Posterior cingulate gyrus (tissue), 11 donors: ENCODE measurements at regions not wholly inside any gene's neighbourhood (a gene's known extent, or its start where the extent isn't known, plus 50 kb on each side); places are given as distances from the start of the nearest gene placed in this dataset.
A peak's percentile ranks its signal among the peaks of the same experiment; 100 is the strongest.

Source experiments
- DNase-seq, 10 donors: peaks; one replicate each; pipeline versions ENCODE4 v3.0.0 to v3.0.0-alpha.2; 2020 to 2021; ENCODE audit warnings: mixed read lengths in 3 of 10
- intact Hi-C: fragments of 100-400 bp; cut with DNase I; formaldehyde crosslinking; loops from one replicate; pipeline ENCODE4 v1.15.1; 2023

GRCh38 chr2:82511894-82512293, 1947.2 kb downstream of the SUCLG1 start:
- intact Hi-C loops: no loop called here

GRCh38 chr2:82508702-82509101, 1950.4 kb downstream of the SUCLG1 start:
- DNase-seq: peak in 1 of 10 donors; percentile 82
- intact Hi-C loops: no loop called here

More at GRCh38 chr2:82511894-82512293, 1947.2 kb downstream of the SUCLG1 start:
- no peak for DNase-seq

GRCh38 chr2:82507657-82508056, 1951.4 kb downstream of the SUCLG1 start:
- DNase-seq: peak in 1 of 10 donors; percentile 69
- intact Hi-C loops: no loop called here

DNA sequence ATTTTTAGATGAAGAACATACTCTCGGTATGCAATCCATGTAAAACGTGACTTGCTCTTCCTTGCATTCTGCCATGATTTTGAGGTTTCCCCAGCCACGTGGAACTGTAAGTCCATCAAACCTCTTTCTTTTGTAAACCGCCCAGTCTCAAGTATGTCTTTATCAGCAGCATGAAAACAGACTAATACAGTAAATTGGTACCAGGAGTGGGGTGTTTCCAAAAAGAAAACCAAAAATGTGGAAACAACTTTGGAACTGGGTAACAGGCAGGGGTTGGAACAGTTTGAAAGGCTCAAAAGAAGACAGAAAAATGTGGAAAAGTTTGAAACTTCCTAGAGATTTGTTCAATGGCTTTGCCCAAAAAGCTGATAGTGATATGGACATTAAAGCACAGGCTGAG, 1957.9 kb downstream of the SUCLG1 start:
- no peak for DNase-seq
- intact Hi-C loops: no loop called here

GRCh38 chr2:82498777-82499443, 1960.2 kb downstream of the SUCLG1 start:
- intact Hi-C loops: no loop called here
- no peak for DNase-seq

DNA sequence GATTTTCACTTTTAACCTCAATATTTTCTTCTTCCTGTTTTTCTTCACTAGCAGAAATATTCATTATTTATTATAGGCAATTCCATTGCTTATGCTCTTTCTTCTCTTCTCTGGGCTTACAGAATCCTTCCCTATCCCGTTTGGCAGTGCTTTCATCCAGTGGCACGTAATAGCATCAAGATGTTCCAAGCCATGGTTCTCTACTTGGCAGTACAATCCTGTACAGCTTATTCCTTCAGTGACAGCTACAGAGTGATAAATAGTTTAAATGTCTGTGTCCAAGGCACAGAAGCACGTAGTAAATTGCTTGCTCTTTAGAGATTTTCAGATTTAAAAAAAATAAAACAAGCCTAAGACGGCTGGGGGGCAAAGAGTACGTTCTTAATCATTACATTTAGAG, 1964.3 kb downstream of the SUCLG1 start:
- intact Hi-C loops: no loop called here
- no peak for DNase-seq

- no peak for DNase-seq
- intact Hi-C loops: no loop called here
Measured at GRCh38 chr2:82491591-82491990, 1967.5 kb downstream of the SUCLG1 start.

GRCh38 chr2:82487354-82487753, 1971.7 kb downstream of the SUCLG1 start:
- DNase-seq: no peak
- intact Hi-C loops: no loop called here

- no peak for DNase-seq
- intact Hi-C loops: no loop called here
Measured at GRCh38 chr2:82485701-82486100, 1973.4 kb downstream of the SUCLG1 start.

- intact Hi-C loops: no loop called here
- DNase-seq: no peak
Measured at GRCh38 chr2:82481207-82481606, 1977.9 kb downstream of the SUCLG1 start.

DNA sequence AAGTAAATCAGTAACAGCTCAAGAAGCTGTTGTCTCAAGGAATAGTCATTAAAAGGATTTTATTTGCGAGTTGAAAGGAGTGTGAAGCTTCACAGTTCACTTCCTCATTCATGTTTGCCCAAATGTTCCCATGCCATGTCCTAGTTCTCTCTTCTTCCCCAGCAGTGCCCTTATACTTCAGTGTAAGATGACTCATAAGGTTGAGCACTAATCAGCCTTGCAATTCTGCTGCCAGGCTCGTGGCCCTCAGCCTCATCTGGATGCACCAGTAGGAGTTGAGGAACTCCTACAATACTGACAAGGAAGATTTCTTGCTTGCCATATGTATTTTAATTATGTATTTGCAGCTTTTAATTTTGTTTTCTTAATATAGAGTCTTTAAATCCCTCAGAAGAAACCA, 1980.4 kb downstream of the SUCLG1 start:
- DNase-seq: no peak
- intact Hi-C loops: no loop called here

- DNase-seq: no peak
- intact Hi-C loops: no loop called here
Measured at GRCh38 chr2:82476094-82476493, 1983.0 kb downstream of the SUCLG1 start.

DNA sequence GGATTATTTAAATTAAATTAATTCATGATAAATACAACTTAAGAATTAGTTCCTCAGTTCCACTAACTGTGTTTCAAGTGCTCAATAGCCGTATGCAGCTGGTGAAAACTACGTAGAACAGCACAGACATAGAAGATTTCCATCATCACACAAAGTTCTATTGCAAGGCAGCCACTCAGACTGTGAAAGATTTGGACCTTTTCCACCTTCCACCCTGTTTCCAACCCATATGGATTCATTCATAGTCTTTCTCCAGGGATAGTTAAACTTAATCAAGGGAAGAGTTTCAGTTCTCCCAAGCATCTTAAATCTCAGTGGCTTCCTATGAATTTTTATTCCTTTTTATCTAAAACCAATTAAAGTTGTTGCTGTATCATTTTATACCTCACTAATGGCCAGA, 2030.8 kb downstream of the SUCLG1 start:
- DNase-seq: no peak
- intact Hi-C loops: no loop called here

DNA sequence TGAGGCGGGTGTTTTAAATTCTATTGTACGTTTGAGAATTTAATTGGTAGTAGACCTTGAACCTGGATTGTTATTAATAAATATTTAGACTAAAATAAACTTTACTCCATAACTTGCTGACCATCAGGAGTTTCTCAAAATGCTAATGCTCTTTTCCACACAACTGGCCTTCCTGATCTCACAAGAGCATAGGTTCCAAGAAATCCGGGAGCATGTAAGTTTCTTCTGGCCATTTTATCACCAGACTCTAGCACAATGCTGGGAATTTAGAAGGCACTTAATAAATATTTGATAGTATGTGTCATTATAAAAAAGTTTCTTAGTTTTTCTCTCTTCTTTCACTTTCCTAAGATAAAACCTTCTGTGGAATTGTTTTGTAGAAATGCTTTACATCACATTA, 2047.1 kb downstream of the SUCLG1 start:
- intact Hi-C loops: no loop called here
- no peak for DNase-seq

DNA sequence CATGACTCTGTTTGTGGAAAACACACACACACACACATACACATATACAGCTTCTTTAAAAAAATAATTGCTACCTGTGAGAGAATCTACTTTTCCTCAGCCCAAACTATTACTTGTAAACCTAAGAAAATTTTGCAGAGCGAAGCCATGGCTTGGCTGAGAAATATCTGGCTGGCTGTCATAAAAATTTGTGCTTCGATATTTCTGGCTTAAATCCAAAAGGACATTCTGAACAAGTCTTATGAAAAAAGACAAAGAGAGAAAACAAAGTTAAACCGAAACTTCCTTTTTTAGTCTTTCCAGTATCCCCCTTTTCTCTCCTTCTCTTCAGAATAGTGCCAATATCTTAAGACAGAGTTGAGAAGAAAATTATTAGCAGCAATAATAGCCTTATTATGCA, 2048.0 kb downstream of the SUCLG1 start:
- no peak for DNase-seq
- intact Hi-C loops: no loop called here

- intact Hi-C loops: no loop called here
- no peak for DNase-seq
Measured at GRCh38 chr2:82395531-82395930, 2063.5 kb downstream of the SUCLG1 start.

DNA sequence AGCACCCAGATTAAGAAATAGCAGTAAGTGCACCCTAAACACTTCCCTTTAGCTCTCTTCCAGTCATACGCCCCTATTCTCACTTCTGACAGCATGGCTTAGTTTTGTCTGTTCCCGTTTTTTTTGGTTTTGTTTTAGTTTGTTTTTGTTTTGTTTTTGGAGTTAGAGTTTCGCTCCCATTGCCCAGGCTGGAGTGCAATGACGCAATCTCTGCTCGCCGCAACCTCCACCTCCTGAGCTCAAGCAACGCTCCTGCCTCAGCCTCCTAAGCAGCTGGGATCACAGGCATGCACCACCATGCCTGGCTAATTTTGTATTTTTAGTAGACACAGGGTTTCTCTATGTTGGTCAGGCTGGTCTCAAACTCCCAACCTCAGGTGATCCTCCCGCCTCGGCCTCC, 2067.7 kb downstream of the SUCLG1 start:
- no peak for DNase-seq
- intact Hi-C loops: no loop called here

- DNase-seq: no peak
- intact Hi-C loops: no loop called here
Measured at GRCh38 chr2:82355622-82356021, 2051.1 kb upstream of the LRRTM1 start.

DNA sequence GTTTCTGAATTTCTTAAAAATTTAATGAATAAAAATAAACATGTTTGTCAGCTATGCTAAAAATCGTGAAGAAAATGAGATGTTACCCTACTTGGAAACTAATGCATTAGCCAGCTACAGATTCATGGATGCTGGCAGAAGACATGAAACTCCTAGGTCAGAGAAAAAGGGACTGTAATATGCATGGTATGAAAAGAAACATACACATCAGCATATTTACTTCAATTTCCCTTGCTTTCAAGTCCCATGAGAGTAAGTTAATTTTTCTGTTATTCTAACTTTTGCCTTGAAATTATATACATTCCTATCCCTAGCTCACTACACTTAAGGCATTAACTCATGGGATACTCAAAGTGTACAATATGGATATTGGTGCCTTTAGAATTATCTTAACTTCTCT, 2041.4 kb upstream of the LRRTM1 start:
- DNase-seq: no peak
- intact Hi-C loops: no loop called here

GRCh38 chr2:82344670-82345069, 2040.1 kb upstream of the LRRTM1 start:
- no peak for DNase-seq
- intact Hi-C loops: no loop called here

GRCh38 chr2:82342356-82342755, 2037.8 kb upstream of the LRRTM1 start:
- no peak for DNase-seq
- intact Hi-C loops: no loop called here

DNA sequence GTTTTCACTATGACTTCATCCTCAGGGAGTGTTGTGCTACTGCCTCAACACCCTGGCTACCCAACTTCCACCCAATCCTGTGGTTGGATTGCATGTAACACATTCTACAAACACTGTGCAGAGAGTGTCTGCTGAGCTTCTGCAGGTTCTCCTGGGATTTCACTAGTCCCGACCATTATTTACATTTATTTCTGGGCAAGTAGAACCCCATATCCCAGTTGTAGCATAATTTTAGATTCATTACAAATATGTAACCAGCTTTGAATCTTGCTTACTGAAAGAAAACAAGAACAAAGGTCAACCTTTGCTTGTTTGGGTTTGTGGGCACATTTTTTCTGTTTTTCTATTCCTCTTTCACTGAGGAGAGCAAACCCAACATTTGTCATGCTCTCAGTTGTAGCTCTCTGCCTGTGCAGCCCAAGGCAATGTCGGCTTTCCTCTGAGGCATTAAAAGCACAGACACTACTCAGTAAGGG, 2036.1 kb upstream of the LRRTM1 start:
- intact Hi-C loops: no loop called here
- DNase-seq: no peak

DNA sequence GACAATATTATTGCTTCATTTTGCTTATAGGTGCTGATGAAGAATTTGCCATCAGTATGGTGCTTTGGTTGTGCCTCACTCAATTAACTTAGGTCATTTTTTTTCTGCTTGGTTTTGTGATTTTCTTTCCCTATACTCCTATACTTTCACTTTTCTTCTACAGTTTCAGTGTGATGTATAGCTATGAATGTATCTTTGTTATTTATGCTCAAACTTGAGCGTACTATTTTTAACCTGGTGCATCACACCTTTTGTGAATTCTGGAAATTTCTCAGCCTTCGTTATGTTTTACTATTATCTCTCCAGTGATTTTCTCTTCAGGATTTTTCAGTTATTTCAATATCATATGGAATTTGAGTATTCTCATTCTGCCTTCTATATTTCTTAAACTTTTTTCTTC, 2035.3 kb upstream of the LRRTM1 start:
- no peak for DNase-seq
- intact Hi-C loops: no loop called here
